Endothelial cell of umbilical vein (primary cell): ENCODE measurements at regions not wholly inside any gene's neighbourhood (a gene's known extent, or its start where the extent isn't known, plus 50 kb on each side); places are given as distances from the start of the nearest gene placed in this dataset.

Experiments used
- BruUV-seq: library from RNA; stranded (reverse); fragments of 400-500 nt; replicated peaks from 2 replicates; lab custom pipeline; 2021; lab: Mats Ljungman, UMichigan
- CTCF ChIA-PET: fragments of 300-600, 350-600 bp; sonication (Branson Sonifier 250); formaldehyde crosslinking; loops from one replicate; lab custom pipeline; 2021; ENCODE audit warnings: antibody characterized with exemption, inconsistent platforms; lab: Charles Lee
- POLR2A ChIA-PET: fragments of 300-600, 350-600 bp; sonication (Branson Sonifier 250); formaldehyde crosslinking; loops from one replicate; lab custom pipeline; 2021; ENCODE audit warnings: antibody characterized with exemption, inconsistent platforms; lab: Charles Lee
- DNase-seq: peaks from one replicate; pipeline ENCODE4 v3.0.0-alpha.2; 2011; ENCODE audit warnings: low read depth, low spot score
- FAIRE-seq: peaks from 2 replicates; lab custom pipeline; 2011; peaks lifted over from hg19 to GRCh38; lab: Jason Lieb, UNC
- H2AFZ ChIP-seq: 2 replicates; pipeline ENCODE4 v1.6.0; 2012; ENCODE audit warnings: low read depth, low read length, control low read depth, inconsistent platforms
- H3K27ac ChIP-seq: 2 replicates; pipeline ENCODE4 v1.5.1; 2011; ENCODE audit warnings: low read depth, mild to moderate bottlenecking, control low read depth, low read length, moderate library complexity; ENCODE audit not compliant: insufficient read depth
- H3K27me3 ChIP-seq, 2 experiments: 2 replicates each; pipeline versions ENCODE4 v1.6.0 to v1.6.1; 2011; ENCODE audit warnings: low read length in 2 of 2, mixed read lengths in 1 of 2; ENCODE audit not compliant: control insufficient read depth in 2 of 2, insufficient read depth in 2 of 2
- H3K36me3 ChIP-seq, 2 experiments: 2 replicates in 1 of 2; 3 replicates in 1 of 2; pipeline ENCODE4 v1.5.1; 2011; ENCODE audit warnings: low read length in 2 of 2, mild to moderate bottlenecking in 1 of 2, moderate library complexity in 1 of 2; ENCODE audit not compliant: control insufficient read depth in 2 of 2, insufficient read depth in 2 of 2; ENCODE audit errors: extremely low read depth in 1 of 2
- H3K4me1 ChIP-seq: 3 replicates; pipeline ENCODE4 v1.5.1; 2011; ENCODE audit warnings: mild to moderate bottlenecking, low read length; ENCODE audit not compliant: control insufficient read depth, insufficient read depth; ENCODE audit errors: extremely low read depth
- H3K4me2 ChIP-seq: 2 replicates; pipeline ENCODE4 v1.6.1; 2011; ENCODE audit warnings: low read length, control low read depth, mixed read lengths; ENCODE audit not compliant: insufficient read depth
- H3K4me3 ChIP-seq, 3 experiments: fragments of 200-600 bp in 1 of 3; sonication (generic), shearing (Covaris generic) in 1 of 3; replicated peaks in 1 of 3; 2 replicates each; pipeline ENCODE4 v1.5.1; 2011 to 2016; ENCODE audit warnings: control low read depth in 3 of 3, low read length in 3 of 3, mild to moderate bottlenecking in 2 of 3, inconsistent platforms in 1 of 3, low read depth in 1 of 3, moderate library complexity in 1 of 3; ENCODE audit not compliant: insufficient read depth in 1 of 3
- H3K79me2 ChIP-seq: 2 replicates; pipeline ENCODE4 v1.6.0; 2012; ENCODE audit warnings: low read length, inconsistent platforms; ENCODE audit not compliant: control insufficient read depth, insufficient read depth
- H3K9ac ChIP-seq: replicated peaks from 2 replicates; pipeline ENCODE3; 2011; ENCODE audit warnings: low read length, control low read depth; ENCODE audit not compliant: insufficient read depth; ENCODE audit errors: extremely low read depth
- H3K9me1 ChIP-seq: replicated peaks from 3 replicates; pipeline ENCODE4 v1.6.0; 2011; ENCODE audit warnings: mild to moderate bottlenecking, low read length; ENCODE audit not compliant: control insufficient read depth, insufficient read depth; ENCODE audit errors: extremely low read depth
- H3K9me3 ChIP-seq: replicated peaks from 2 replicates; pipeline ENCODE4 v1.5.1; 2012; ENCODE audit warnings: low read length, inconsistent platforms; ENCODE audit not compliant: control insufficient read depth, insufficient read depth
- H4K20me1 ChIP-seq: replicated peaks from 2 replicates; pipeline ENCODE3; 2011; ENCODE audit warnings: mild to moderate bottlenecking, low read length; ENCODE audit not compliant: control insufficient read depth, insufficient read depth; ENCODE audit errors: extremely low read depth
- EZH2 ChIP-seq: IDR thresholded peaks from 2 replicates; pipeline ENCODE4 v1.6.1; 2012; ENCODE audit warnings: borderline replicate concordance, low read depth, mild to moderate bottlenecking, moderate library complexity, low read length, inconsistent platforms; ENCODE audit not compliant: severe bottlenecking
- FOS ChIP-seq: IDR thresholded peaks from 2 replicates; pipeline ENCODE4 v1.6.1; 2011; ENCODE audit warnings: mild to moderate bottlenecking, low read length, moderate library complexity, borderline replicate concordance; ENCODE audit not compliant: insufficient read depth
- GATA2 ChIP-seq: IDR thresholded peaks from 2 replicates; pipeline ENCODE4 v1.7.0; 2011; ENCODE audit warnings: low read depth, mild to moderate bottlenecking, moderate library complexity, mixed read lengths, low read length; ENCODE audit not compliant: insufficient read length, insufficient read depth
- JUN ChIP-seq: IDR thresholded peaks from 2 replicates; pipeline ENCODE4 v1.6.1; 2011; ENCODE audit warnings: borderline replicate concordance, low read depth; ENCODE audit not compliant: insufficient read length, insufficient read depth
- MYC ChIP-seq: IDR thresholded peaks from one replicate; pipeline ENCODE4 v1.6.1; 2011; ENCODE audit warnings: mild to moderate bottlenecking, low read depth, low read length
- POLR2AphosphoS5 ChIP-seq: IDR thresholded peaks from 2 replicates; pipeline ENCODE4 v1.6.1; 2012; ENCODE audit warnings: low read depth, mild to moderate bottlenecking, control low read depth, low read length, moderate library complexity; ENCODE audit not compliant: insufficient read depth
- dilution Hi-C: fragments of 300-500 bp; cut with MboI; formaldehyde crosslinking; loops from one replicate; pipeline ENCODE4 v1.15.0; 2019; ENCODE audit warnings: low sequenced_read_pairs; ENCODE audit not compliant: extremely low pct_ligation_motif_present
- intact Hi-C: fragments of 100-400 bp; cut with micrococcal nuclease; formaldehyde crosslinking; loops from one replicate; pipeline ENCODE4 v1.10.0; 2022
- TF ChIP-seq, protein P1 (sequence below), 2 donors: IDR thresholded peaks; 1 replicate in 1 of 2; 2 replicates in 1 of 2; pipeline ENCODE4 v1.5.1; 2011; ENCODE audit warnings: low read length in 2 of 2, mild to moderate bottlenecking in 2 of 2, moderate library complexity in 2 of 2, control low read depth in 1 of 2, inconsistent platforms in 1 of 2, low read depth in 1 of 2; ENCODE audit not compliant: insufficient read depth in 1 of 2; ENCODE audit errors: extremely low read depth in 1 of 2

DNA sequence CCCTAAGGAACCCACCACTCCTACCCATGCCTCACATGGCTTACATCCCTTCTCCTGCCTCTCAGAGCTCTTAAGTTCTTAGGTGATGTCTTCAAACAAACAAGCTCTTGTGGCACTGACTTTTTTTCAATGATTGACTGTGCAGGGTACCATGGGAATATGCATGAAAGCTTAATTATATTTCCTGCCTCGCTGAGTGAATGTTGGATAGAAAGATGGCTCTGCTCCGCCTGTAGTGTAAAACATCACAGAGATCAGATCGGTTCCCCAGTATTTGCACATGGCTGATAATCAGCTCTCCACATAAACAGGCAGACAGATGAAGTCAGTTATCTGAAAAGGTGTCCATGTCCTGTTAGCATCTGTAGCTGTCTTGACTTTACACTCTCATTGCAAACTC lies 820.8 kb downstream of the TDRD15 start:
- POLR2A ChIA-PET: no interaction called here
- no peak overlapping the region for H3K4me3 ChIP-seq
- no peak overlapping the region for H2AFZ ChIP-seq
- no peak overlapping the region for H3K9ac ChIP-seq
- CTCF ChIA-PET: no interaction called here
- H3K27me3 ChIP-seq: no peaks in the 10 kb centered on the region
- H3K9me1 ChIP-seq: no peaks in the 10 kb centered on the region
- no peak overlapping the region for H3K4me2 ChIP-seq
- no peaks in the 10 kb centered on the region for H3K36me3 ChIP-seq
- no peaks in the 10 kb centered on the region for H3K9me3 ChIP-seq
- no peak for TF ChIP-seq MYC
- TF ChIP-seq, protein P1, sequence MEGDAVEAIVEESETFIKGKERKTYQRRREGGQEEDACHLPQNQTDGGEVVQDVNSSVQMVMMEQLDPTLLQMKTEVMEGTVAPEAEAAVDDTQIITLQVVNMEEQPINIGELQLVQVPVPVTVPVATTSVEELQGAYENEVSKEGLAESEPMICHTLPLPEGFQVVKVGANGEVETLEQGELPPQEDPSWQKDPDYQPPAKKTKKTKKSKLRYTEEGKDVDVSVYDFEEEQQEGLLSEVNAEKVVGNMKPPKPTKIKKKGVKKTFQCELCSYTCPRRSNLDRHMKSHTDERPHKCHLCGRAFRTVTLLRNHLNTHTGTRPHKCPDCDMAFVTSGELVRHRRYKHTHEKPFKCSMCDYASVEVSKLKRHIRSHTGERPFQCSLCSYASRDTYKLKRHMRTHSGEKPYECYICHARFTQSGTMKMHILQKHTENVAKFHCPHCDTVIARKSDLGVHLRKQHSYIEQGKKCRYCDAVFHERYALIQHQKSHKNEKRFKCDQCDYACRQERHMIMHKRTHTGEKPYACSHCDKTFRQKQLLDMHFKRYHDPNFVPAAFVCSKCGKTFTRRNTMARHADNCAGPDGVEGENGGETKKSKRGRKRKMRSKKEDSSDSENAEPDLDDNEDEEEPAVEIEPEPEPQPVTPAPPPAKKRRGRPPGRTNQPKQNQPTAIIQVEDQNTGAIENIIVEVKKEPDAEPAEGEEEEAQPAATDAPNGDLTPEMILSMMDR (IDR thresholded peaks at IDR 0.05; ENCODE audit: extremely low read depth in 1 of 2, insufficient read depth in 1 of 2, low read depth in 1 of 2, low read length in 2 of 2): no peak
- TF ChIP-seq FOS: no peak
- no peak for TF ChIP-seq POLR2AphosphoS5
- TF ChIP-seq GATA2: no peak
- TF ChIP-seq EZH2: no peak
- TF ChIP-seq JUN: no peak
- no peak overlapping the region for H3K27ac ChIP-seq
- DNase-seq: no peak
- intact Hi-C loops (no loop called here), dilution Hi-C loops (no loop called here)
- BruUV-seq: no TSS peak
- H3K79me2 ChIP-seq: no peaks in the 10 kb centered on the region
- H3K4me1 ChIP-seq: no peaks in the 10 kb centered on the region
- FAIRE-seq: no peak
- no peaks in the 10 kb centered on the region for H4K20me1 ChIP-seq
